AG09309 (cell line): ENCODE measurements at regions not wholly inside any gene's neighbourhood (a gene's known extent, or its start where the extent isn't known, plus 50 kb on each side); places are given as distances from the start of the nearest gene placed in this dataset.
"Not testable (repeated sequence)": the region's sequence is repeated elsewhere in the genome, so short reads cannot be mapped to it uniquely, and the experiment has no call there.

Source experiments
- DNase-seq: peaks from one replicate; pipeline ENCODE4 v3.0.0-alpha.2; 2010; ENCODE audit warnings: low read depth
- H3K4me3 ChIP-seq: 2 replicates; pipeline ENCODE4 v1.5.1; 2011; ENCODE audit warnings: mild to moderate bottlenecking, low read depth, low read length, moderate library complexity; ENCODE audit not compliant: control insufficient read depth
- TF ChIP-seq, protein P1 (sequence below): IDR thresholded peaks from 2 replicates; pipeline ENCODE4 v1.5.1; 2011; ENCODE audit warnings: mild to moderate bottlenecking, low read depth, low read length, inconsistent platforms; ENCODE audit not compliant: insufficient read depth, control insufficient read depth; ENCODE audit errors: missing control alignments

DNA sequence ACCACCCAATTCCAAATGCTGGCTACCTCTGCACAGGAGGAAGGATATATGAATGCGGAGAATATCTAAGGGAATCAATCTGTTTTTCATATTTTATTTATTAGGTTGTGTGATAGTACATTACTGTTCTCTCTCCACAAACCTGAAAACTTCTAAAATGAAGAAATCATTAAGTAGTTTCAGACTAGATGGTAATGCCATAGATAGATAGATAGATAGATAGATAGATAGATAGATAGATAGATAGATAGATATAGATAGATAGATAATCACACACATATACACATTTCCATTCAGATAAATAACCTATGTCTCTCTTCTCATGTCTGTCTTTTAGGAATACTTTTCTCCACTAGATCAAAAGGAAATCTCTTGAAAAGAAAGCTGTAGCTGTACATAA lies 126.1 kb upstream of the TSPAN8 start:
- H3K4me3 ChIP-seq: no peak overlapping the region
- DNase-seq: no peak
- TF ChIP-seq, protein P1, sequence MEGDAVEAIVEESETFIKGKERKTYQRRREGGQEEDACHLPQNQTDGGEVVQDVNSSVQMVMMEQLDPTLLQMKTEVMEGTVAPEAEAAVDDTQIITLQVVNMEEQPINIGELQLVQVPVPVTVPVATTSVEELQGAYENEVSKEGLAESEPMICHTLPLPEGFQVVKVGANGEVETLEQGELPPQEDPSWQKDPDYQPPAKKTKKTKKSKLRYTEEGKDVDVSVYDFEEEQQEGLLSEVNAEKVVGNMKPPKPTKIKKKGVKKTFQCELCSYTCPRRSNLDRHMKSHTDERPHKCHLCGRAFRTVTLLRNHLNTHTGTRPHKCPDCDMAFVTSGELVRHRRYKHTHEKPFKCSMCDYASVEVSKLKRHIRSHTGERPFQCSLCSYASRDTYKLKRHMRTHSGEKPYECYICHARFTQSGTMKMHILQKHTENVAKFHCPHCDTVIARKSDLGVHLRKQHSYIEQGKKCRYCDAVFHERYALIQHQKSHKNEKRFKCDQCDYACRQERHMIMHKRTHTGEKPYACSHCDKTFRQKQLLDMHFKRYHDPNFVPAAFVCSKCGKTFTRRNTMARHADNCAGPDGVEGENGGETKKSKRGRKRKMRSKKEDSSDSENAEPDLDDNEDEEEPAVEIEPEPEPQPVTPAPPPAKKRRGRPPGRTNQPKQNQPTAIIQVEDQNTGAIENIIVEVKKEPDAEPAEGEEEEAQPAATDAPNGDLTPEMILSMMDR: no peak

DNA sequence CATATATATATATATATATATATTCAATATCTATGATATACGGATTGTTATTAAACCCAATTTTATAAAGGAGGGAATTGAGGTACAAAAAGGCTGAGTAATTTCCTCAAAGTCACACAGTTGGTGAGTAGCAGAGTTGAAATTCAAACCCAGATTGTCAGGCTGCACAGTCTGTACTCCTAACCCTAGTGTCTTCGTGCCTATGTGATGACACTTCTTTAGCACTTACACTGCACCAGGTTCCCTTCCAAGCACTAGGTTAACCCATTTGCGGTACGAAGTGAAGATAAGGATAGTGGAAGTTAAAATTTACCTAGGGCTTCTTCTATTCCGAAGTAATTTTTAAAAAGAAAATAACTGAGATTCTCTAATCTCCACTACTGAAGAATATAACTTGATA lies 125.1 kb upstream of the TSPAN8 start:
- no peak for DNase-seq
- H3K4me3 ChIP-seq: no peak overlapping the region
- TF ChIP-seq, protein P1: no peak

GRCh38 chr12:71282020-71282419 lies 124.2 kb upstream of the TSPAN8 start:
- DNase-seq: no peak
- no peak overlapping the region for H3K4me3 ChIP-seq
- TF ChIP-seq, protein P1: no peak

GRCh38 chr12:71281425-71281824 lies 123.6 kb upstream of the TSPAN8 start:
- TF ChIP-seq, protein P1: no peak
- no peak overlapping the region for H3K4me3 ChIP-seq
- no peak for DNase-seq

- H3K4me3 ChIP-seq: no peak overlapping the region
- DNase-seq: no peak
- TF ChIP-seq, protein P1: no peak
Observed at GRCh38 chr12:71277866-71278265, 120.1 kb upstream of the TSPAN8 start.

DNA sequence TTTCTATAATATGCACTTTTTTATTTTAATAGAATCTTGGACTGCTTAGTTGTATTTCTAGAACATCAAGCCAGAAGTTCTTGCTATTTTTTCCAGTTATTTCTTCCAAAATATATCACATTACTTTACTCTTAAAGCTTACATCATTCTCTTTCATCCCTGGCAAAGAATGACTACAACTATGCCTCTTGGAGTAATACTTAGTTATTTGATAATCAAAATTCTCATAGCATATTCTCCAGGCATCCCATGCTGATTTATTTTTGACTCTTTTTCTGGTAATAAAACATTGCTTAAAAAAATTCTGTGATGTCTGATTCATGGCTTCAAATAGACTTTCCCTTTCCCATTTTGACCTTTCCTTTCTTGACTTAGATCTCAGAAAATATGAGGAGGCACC lies 118.7 kb upstream of the TSPAN8 start:
- no peak overlapping the region for H3K4me3 ChIP-seq
- TF ChIP-seq, protein P1: no peak
- no peak for DNase-seq

- H3K4me3 ChIP-seq: not testable (repeated sequence)
Observed at GRCh38 chr12:71270794-71271193, 113.0 kb upstream of the TSPAN8 start.

More at GRCh38 chr12:71270794-71271193, 113.0 kb upstream of the TSPAN8 start:
- DNase-seq: not testable (repeated sequence)
